ENCODE measurements at regions not wholly inside any gene's neighbourhood (a gene's known extent, or its start where the extent isn't known, plus 50 kb on each side); places are given as distances from the start of the nearest gene placed in this dataset.

DNA sequence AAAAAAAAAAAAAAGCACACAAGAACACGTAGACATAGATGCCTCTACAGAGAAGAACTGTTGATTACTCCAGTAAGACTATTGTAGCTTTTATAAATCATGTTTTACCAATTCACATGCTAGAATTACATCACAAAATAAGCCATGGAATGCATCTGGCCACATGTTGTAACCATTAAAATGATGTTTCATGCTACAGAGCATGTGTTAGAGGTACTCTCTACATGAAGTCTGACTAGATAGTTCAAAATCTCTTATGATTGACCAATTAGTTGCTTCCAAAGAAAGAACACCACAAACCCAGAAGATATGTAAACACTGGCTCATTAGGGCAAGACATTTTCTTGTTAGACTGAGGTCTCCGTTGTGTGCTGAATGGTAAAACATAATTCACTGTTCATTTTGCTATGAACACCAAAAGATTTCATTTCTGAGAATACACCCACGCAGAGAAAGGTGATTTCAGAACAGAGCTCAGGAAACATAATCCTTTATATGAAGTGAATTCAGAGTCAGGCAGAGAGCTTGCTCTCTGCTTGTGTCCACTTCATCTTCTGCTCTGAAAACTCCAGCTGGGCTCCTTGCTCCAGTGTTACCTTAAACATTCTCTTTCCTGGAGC, 411.4 kb upstream of the SOX9 start:
- no peaks in the 10 kb centered on the region for H3K4me1 ChIP-seq
- DNase-seq, result no peak
- H3K27ac ChIP-seq, result no peak overlapping the region
- H3K9me3 ChIP-seq, result no peaks in the 10 kb centered on the region
- no peaks in the 10 kb centered on the region for H3K36me3 ChIP-seq
- no peak for TF ChIP-seq POLR2A (IDR thresholded peaks at IDR 0.05)
- TF ChIP-seq, protein P1, sequence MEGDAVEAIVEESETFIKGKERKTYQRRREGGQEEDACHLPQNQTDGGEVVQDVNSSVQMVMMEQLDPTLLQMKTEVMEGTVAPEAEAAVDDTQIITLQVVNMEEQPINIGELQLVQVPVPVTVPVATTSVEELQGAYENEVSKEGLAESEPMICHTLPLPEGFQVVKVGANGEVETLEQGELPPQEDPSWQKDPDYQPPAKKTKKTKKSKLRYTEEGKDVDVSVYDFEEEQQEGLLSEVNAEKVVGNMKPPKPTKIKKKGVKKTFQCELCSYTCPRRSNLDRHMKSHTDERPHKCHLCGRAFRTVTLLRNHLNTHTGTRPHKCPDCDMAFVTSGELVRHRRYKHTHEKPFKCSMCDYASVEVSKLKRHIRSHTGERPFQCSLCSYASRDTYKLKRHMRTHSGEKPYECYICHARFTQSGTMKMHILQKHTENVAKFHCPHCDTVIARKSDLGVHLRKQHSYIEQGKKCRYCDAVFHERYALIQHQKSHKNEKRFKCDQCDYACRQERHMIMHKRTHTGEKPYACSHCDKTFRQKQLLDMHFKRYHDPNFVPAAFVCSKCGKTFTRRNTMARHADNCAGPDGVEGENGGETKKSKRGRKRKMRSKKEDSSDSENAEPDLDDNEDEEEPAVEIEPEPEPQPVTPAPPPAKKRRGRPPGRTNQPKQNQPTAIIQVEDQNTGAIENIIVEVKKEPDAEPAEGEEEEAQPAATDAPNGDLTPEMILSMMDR (IDR thresholded peaks at IDR 0.05), result no peak
- no peak overlapping the region for H3K4me3 ChIP-seq
- H3K27me3 ChIP-seq, result no peaks in the 10 kb centered on the region

DNA sequence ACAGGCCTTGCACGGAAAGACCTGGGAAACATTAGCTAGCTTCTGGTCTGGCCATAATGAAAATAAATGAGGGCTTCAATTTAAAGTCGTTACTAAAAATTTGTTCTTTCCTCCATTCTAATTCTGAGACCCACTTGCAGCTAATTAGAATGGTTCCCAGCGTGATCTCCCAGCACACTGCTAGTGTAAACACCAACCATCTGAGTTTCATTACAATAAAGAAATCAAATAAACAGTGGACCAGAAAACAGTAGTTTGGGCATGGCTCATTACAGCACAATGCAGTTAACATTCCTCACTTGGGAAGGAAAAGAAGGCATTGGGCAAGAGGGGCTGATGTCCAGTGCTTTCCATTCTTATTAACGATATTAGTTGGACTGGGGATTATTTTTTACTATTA, 410.9 kb upstream of the SOX9 start:
- Histone ChIP-seq H3K9me3 (no peaks in the 10 kb centered on the region), H3K4me1 (no peaks in the 10 kb centered on the region), H3K4me3 (no peak overlapping the region), H3K27me3 (no peaks in the 10 kb centered on the region), H3K36me3 (no peaks in the 10 kb centered on the region), H3K27ac (no peak overlapping the region)
- no peak for DNase-seq
- TF ChIP-seq, protein P1 (IDR thresholded peaks at IDR 0.05), result no peak
- TF ChIP-seq POLR2A (IDR thresholded peaks at IDR 0.05), result no peak

DNA sequence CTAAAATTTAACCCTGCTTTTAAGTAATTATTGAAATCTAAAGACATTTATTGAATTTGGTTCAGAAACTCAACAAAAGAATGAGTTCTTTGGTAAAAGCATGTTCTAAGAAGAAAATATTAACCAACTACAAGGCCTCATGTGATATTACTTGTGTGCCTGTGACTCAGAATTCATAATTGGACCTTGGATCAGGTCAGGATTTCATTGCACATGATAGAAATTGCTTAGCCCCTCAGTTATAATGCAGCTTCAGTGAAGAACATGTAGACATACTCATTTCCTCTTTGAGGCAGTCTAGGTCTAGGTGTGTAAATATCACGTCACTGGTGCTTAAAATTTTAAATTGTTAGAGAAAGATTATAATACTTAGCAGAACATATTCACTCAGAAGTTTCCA, 410.0 kb upstream of the SOX9 start:
- no peaks in the 10 kb centered on the region for H3K36me3 ChIP-seq
- TF ChIP-seq, protein P1 (IDR thresholded peaks at IDR 0.05), result peak in 1 of 6 experiments; percentile 24
- no peak for TF ChIP-seq POLR2A (IDR thresholded peaks at IDR 0.05)
- H3K9me3 ChIP-seq, result no peaks in the 10 kb centered on the region
- no peak overlapping the region for H3K27ac ChIP-seq
- H3K4me1 ChIP-seq, result no peaks in the 10 kb centered on the region
- peak in 1 of 3 donors; percentile 48 for DNase-seq
- no peaks in the 10 kb centered on the region for H3K27me3 ChIP-seq
- no peak overlapping the region for H3K4me3 ChIP-seq

DNA sequence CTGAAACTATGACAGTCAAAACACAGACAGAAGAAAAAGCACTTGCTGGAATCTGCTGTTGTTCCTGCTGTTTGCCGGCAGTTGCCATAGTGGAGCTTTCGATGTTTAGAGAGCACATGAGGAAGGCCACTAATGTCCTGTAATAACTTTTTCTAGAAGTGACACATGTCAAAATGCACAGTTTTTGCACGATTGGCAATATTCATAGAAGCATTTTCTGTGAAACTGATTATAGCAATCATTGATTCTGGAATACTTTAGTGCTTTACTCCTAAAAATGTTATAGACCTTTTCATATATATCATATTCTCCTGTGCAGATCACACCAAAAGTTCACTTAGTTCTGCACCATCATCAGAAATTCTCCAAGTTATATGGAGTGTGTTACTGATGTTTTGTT, 407.0 kb upstream of the SOX9 start:
- H3K4me1 ChIP-seq, result no peaks in the 10 kb centered on the region
- DNase-seq, result no peak
- no peaks in the 10 kb centered on the region for H3K27me3 ChIP-seq
- no peak overlapping the region for H3K4me3 ChIP-seq
- no peak overlapping the region for H3K27ac ChIP-seq
- H3K36me3 ChIP-seq, result no peaks in the 10 kb centered on the region
- TF ChIP-seq, protein P1 (IDR thresholded peaks at IDR 0.05), result no peak
- H3K9me3 ChIP-seq, result no peaks in the 10 kb centered on the region

DNA sequence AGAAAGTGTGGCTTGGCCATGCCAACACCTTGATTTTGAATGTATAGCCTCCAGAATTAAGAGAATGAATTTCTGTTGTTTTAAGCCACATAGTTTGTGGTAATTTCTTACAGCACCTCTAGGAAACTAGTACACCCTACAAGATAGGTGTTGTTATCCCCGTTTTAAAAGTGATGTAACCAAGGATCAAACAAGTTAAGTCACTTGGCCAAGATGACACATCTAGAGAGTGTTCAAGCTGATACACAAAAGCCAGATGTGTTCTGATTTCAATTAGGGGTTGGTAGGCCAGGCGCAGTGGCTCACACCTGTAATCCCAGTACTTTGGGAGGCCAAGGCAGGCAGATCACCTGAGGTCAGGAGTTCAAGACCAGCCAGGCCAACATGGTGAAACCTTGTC, 396.5 kb upstream of the SOX9 start:
- Histone ChIP-seq H3K27ac (no peak overlapping the region), H3K9me3 (no peaks in the 10 kb centered on the region), H3K36me3 (no peaks in the 10 kb centered on the region), H3K4me1 (no peaks in the 10 kb centered on the region), H3K27me3 (no peaks in the 10 kb centered on the region), H3K4me3 (no peak overlapping the region)
- TF ChIP-seq, protein P1 (IDR thresholded peaks at IDR 0.05), result no peak
- no peak for TF ChIP-seq POLR2A (IDR thresholded peaks at IDR 0.05)
- DNase-seq, result no peak

DNA sequence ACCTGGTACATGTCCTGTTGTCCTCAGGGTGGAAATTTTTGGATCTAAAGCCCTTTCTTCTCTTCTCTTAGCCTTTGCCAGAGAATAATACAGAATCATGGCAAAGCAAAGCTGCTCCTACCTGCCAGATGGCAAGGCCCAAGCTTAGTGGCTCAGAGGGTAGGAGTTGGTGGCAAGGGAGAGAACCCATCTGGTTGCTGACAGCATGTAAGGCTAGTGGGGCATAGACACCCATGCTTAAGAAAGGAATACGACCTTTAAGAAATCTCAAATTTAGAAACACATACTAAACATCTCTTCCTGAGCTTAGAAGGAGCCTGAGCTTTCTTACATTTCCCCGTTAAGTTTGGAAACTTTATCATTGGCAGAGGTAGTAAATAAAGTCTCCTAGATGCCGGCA, 395.0 kb upstream of the SOX9 start:
- H3K36me3 ChIP-seq, result no peaks in the 10 kb centered on the region
- TF ChIP-seq, protein P1 (IDR thresholded peaks at IDR 0.05), result no peak
- no peak for TF ChIP-seq POLR2A (IDR thresholded peaks at IDR 0.05)
- DNase-seq, result no peak
- H3K4me3 ChIP-seq, result no peak overlapping the region
- no peaks in the 10 kb centered on the region for H3K4me1 ChIP-seq
- H3K27me3 ChIP-seq, result no peaks in the 10 kb centered on the region
- H3K27ac ChIP-seq, result no peak overlapping the region
- H3K9me3 ChIP-seq, result no peaks in the 10 kb centered on the region

Data from Peyer's patch (tissue), 4 donors.